ENCODE measurements at regions not wholly inside any gene's neighbourhood (a gene's known extent, or its start where the extent isn't known, plus 50 kb on each side); places are given as distances from the start of the nearest gene placed in this dataset.

DNA sequence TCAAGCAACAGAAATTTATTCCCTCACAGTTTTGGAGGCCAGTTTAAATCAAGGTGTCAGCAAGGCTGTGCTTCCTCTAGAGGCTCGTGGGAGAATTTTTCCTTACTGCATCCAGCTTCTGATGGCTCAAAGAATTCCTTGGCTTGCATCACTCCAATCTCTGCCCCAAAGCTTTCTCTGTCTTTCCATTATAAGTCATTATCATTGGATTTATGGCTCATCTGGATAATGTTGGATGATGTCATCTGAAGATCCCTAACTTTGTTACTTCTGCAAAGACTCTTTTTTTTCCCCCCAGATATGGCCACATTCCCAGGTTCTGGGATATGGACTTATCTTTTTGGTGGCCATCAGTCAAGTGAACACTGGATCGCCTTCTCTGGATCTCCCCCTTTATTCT is 146.3 kb upstream of the B3GAT2 start:
- TF ChIP-seq CTCF (conservative IDR thresholded peaks at IDR 0.05) (no peak), ZFX (IDR thresholded peaks at IDR 0.05) (no peak)
